GM19193 (cell line): ENCODE measurements at regions not wholly inside any gene's neighbourhood (a gene's known extent, or its start where the extent isn't known, plus 50 kb on each side); places are given as distances from the start of the nearest gene placed in this dataset.

ENCODE experiments used
- POLR2A ChIP-seq: IDR thresholded peaks from 4 replicates; pipeline ENCODE4 v1.6.1; 2011; ENCODE audit not compliant: insufficient read depth, insufficient read length; ENCODE audit errors: extremely low read depth

DNA sequence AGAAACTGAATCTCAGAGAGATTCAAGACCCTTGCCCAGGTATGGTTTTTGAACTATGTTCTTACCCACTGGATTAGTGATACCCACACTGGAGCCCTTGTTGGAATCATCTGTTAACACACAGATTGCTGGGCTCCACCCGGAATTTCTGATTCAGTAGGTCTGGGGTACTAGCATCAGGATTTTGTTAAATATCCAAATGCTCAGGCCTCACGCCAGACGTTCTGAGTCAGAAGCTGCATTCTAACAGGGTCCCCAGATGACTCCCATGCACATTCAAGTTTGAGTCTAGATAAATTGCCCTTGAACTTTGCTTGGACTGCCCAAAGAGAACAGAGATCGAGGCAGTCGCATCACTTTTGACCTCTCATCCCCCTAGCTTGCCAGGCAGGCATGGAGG lies 182.0 kb upstream of the WWC1 start:
- no peak for TF ChIP-seq POLR2A

GRCh38 chr5:168110384-168110783 lies 181.1 kb upstream of the WWC1 start:
- TF ChIP-seq POLR2A: no peak

DNA sequence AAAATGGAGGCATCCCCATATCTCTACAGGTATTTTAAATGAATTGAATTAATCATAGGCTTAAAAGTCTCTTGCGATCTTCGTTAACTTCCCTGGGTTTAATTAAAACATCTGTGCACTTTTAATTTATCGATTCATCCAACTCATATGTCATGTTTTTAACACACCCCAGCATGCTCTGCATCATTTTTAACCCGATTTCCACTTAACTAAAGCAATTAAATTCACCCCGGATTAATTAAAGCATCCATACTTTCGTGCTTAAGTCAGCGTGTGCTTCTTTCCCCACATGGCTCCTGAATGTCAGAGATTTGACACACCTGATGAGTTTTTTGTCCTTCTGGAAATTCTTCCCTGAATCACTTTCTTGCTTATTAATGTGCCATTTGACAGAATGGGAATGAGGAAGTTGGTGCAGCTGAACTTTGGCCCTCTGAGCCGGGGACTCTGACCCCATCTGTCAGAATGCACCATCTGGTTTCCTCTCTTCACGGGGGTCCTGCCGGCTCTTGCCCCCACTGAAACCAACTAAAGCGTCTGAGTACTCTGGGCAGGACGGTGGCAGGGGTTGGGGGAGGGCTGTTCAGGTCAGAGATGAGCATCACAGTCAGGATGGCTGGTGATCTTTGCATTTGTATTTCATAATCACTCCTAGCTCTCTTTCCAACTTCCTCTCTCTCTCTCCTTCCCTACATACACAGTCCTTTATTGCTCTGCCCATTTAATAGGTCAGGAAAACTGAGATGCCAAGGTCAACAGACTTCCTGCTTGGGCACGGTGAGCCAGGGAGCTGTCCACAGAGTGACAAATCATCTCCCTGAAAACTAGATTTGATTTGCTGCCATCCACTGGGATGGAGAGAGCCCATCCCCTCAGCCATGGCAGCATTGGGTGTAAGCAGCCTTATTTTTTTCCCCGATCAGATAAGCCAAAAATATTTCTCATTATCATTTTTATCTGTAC lies 180.3 kb upstream of the WWC1 start:
- TF ChIP-seq POLR2A: no peak

GRCh38 chr5:168114444-168115017 lies 176.9 kb upstream of the WWC1 start:
- TF ChIP-seq POLR2A: no peak

- TF ChIP-seq POLR2A: no peak
Observed at GRCh38 chr5:168117469-168117868, 174.0 kb upstream of the WWC1 start.

GRCh38 chr5:168118042-168118668 lies 173.3 kb upstream of the WWC1 start:
- TF ChIP-seq POLR2A: no peak

DNA sequence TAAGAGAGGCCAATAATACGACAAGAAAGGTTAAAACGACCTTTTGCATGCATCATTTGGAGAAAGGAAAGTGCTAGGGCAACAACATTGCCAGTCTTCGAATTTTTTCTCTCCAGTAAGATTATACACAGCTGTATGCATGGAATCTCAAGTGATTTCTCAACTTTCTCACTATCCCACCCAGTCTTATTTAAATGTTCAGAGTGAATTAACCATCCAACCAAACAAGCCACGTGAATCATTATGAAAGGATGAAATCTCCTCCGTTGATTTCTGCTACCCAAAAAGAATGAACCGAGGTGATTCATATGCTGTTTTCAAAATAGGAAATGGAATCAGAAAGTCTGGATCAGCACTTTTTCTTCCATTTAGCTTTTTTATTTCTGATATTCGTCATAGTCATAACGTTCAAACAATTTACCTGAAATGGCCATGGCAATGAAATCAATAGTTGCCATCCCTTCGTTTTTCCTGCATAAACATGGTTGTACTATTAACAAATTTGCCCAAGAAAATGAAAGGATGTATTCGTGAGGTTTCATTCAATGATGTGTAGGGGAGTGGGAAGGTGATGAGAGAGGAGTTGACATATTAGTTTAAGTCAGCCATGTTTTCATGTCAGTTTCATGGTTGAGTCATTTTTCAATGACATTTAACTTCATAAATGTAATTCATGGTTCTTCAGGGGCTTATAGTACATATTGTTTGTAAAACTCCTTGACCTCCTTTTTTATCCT lies 170.9 kb upstream of the WWC1 start:
- no peak for TF ChIP-seq POLR2A

DNA sequence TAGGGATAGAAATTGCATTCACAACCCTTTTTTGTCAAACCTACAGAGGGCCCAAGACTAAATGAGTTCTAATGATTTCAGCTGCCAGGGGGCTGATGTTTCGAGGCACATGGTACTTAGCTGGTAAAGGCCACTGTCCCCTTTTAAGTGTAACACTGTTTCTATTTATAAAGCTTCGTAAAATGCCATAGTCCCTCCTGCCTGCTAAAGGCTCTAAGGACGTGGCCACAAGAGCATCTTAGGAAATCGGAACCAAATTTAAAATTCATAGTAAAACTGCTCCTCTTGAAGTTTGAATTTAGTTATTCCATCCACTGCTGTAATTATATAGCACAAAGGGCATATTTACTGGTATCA lies 170.3 kb upstream of the WWC1 start:
- TF ChIP-seq POLR2A: no peak

GRCh38 chr5:168123631-168124528 lies 167.6 kb upstream of the WWC1 start:
- TF ChIP-seq POLR2A: no peak

GRCh38 chr5:168125445-168126199 lies 165.8 kb upstream of the WWC1 start:
- no peak for TF ChIP-seq POLR2A

DNA sequence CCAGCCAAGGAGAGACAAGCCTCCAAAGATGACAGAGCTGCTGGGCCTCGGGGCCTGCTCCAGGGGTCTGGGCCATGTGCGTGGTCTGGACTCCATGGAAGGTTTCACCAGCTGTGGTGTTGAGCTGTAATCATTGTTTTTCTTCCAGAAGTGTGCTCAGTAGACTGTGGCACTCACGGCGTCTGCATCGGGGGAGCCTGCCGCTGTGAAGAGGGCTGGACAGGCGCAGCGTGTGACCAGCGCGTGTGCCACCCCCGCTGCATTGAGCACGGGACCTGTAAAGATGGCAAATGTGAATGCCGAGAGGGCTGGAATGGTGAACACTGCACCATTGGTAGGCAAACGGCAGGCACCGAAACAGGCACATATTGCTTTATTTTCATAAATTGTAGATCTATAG lies 164.8 kb upstream of the WWC1 start:
- TF ChIP-seq POLR2A: no peak

GRCh38 chr5:168128111-168128510 lies 163.3 kb upstream of the WWC1 start:
- TF ChIP-seq POLR2A: no peak

GRCh38 chr5:168128557-168128956 lies 162.9 kb upstream of the WWC1 start:
- no peak for TF ChIP-seq POLR2A
